WERI-Rb-1 (cell line): ENCODE measurements at regions not wholly inside any gene's neighbourhood (a gene's known extent, or its start where the extent isn't known, plus 50 kb on each side); places are given as distances from the start of the nearest gene placed in this dataset.

Source experiments
- DNase-seq: peaks from one replicate; pipeline ENCODE4 v3.0.0-alpha.2; 2020
- H3K27ac ChIP-seq: fragments of 250-450 bp; sonication (Bioruptor Pico); 2 replicates; pipeline ENCODE4 v1.5.1; 2020; ENCODE audit warnings: mild to moderate bottlenecking, moderate library complexity
- H3K27me3 ChIP-seq: fragments of 250-450 bp; sonication (Bioruptor Pico); 2 replicates; pipeline ENCODE4 v1.5.1; 2021; ENCODE audit warnings: mild to moderate bottlenecking, low read depth, moderate library complexity; ENCODE audit not compliant: insufficient read depth, severe bottlenecking
- H3K36me3 ChIP-seq: fragments of 250-450 bp; sonication (Bioruptor Pico); 2 replicates; pipeline ENCODE4 v1.5.1; 2020; ENCODE audit warnings: mild to moderate bottlenecking, moderate library complexity
- H3K4me3 ChIP-seq: 2 replicates; pipeline ENCODE4 v1.5.1; 2011; ENCODE audit warnings: low read depth, mild to moderate bottlenecking, control low read depth, low read length
- H3K9me3 ChIP-seq: fragments of 250-450 bp; sonication (Bioruptor Pico); 2 replicates; pipeline ENCODE4 v1.5.1; 2021; ENCODE audit warnings: mild to moderate bottlenecking, moderate library complexity; ENCODE audit not compliant: severe bottlenecking
- CTCF ChIP-seq: IDR thresholded peaks from 2 replicates; pipeline ENCODE4 v1.5.1; 2011; ENCODE audit warnings: low read depth, mild to moderate bottlenecking, control low read depth, inconsistent platforms, low read length

- DNase-seq, result no peak
- Histone ChIP-seq H3K36me3 (no peaks in the 10 kb centered on the region), H3K9me3 (no peaks in the 10 kb centered on the region), H3K4me3 (no peak overlapping the region), H3K27me3 (no peaks in the 10 kb centered on the region), H3K27ac (no peak overlapping the region)
- no peak for TF ChIP-seq CTCF
Measured at GRCh38 chr15:96068897-96069296, 261.6 kb upstream of the NR2F2 start.

GRCh38 chr15:96070636-96071035 lies 259.9 kb upstream of the NR2F2 start:
- DNase-seq, result no peak
- no peak for TF ChIP-seq CTCF
- Histone ChIP-seq H3K27ac (no peak overlapping the region), H3K27me3 (no peaks in the 10 kb centered on the region), H3K9me3 (no peaks in the 10 kb centered on the region), H3K4me3 (no peak overlapping the region), H3K36me3 (no peaks in the 10 kb centered on the region)

DNA sequence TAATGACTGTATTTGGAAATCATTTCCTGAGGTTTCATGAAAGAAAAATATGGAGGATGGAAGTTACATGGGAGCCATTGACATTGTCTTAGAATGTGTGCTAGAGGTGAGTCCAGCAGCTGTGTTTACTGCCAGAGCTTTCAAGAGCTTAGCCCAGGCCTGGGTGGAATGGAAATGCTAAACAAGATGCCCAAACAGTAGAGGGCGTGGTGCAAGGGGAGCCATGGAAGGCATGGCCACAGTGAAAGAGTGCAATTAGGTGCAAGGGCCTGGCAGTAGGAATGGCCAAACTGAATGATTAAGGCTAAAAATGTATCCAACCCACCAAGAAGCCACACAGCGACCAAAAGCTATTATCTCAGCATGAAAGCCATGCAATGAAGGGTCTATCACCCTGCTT lies 257.7 kb upstream of the NR2F2 start:
- H3K9me3 ChIP-seq, result no peaks in the 10 kb centered on the region
- H3K4me3 ChIP-seq, result no peak overlapping the region
- H3K27ac ChIP-seq, result no peak overlapping the region
- H3K27me3 ChIP-seq, result no peaks in the 10 kb centered on the region
- no peak for TF ChIP-seq CTCF
- no peak for DNase-seq
- H3K36me3 ChIP-seq, result no peaks in the 10 kb centered on the region

- Histone ChIP-seq H3K36me3 (no peaks in the 10 kb centered on the region), H3K27ac (no peak overlapping the region), H3K4me3 (no peak overlapping the region), H3K27me3 (no peaks in the 10 kb centered on the region), H3K9me3 (no peaks in the 10 kb centered on the region)
- no peak for TF ChIP-seq CTCF
- no peak for DNase-seq
Measured at GRCh38 chr15:96073908-96074307, 256.6 kb upstream of the NR2F2 start.

DNA sequence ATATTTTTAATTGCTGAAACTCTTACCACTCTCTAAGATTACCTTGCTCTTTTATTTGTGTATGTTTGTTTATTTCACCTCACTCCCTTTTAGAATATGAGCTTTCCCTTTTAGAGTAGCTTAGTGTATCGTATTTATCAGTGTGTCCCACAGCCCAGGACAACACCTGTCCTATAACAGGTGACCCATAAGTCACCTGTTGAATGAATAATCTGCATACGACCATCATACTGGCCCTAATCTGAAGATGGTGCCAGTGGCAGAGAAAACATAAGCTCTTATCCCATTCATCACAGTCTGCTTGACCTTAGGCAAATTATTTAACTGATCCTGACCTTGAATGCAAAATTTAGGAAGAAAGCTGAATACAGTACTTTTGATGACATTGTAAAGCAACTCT lies 254.6 kb upstream of the NR2F2 start:
- Histone ChIP-seq H3K27me3 (no peaks in the 10 kb centered on the region), H3K4me3 (no peak overlapping the region), H3K27ac (no peak overlapping the region), H3K9me3 (no peaks in the 10 kb centered on the region), H3K36me3 (no peaks in the 10 kb centered on the region)
- no peak for DNase-seq
- no peak for TF ChIP-seq CTCF

GRCh38 chr15:96076350-96076749 lies 254.2 kb upstream of the NR2F2 start:
- TF ChIP-seq CTCF, result no peak
- DNase-seq, result no peak
- Histone ChIP-seq H3K27ac (no peak overlapping the region), H3K27me3 (no peaks in the 10 kb centered on the region), H3K4me3 (no peak overlapping the region), H3K36me3 (no peaks in the 10 kb centered on the region), H3K9me3 (no peaks in the 10 kb centered on the region)
